SK-N-SH (cell line): ENCODE measurements at regions not wholly inside any gene's neighbourhood (a gene's known extent, or its start where the extent isn't known, plus 50 kb on each side); places are given as distances from the start of the nearest gene placed in this dataset.

Experiments
- CTCF ChIA-PET: fragments of 300-600, 350-600 bp; formaldehyde crosslinking; extraction: SDS; loops from one replicate; lab custom pipeline; 2021; lab: Yijun Ruan, JAX
- POLR2A ChIA-PET: fragments of 350-600 bp; sonication (Branson Sonifier 250); formaldehyde crosslinking; extraction: SDS; loops from one replicate; lab custom pipeline; 2020; ENCODE audit warnings: antibody characterized with exemption, inconsistent platforms; lab: Yijun Ruan, JAX
- DNase-seq: peaks from one replicate; pipeline ENCODE4 v3.0.0; 2012
- H2AFZ ChIP-seq: fragments of 200-600 bp; sonication (generic); 2 replicates; pipeline ENCODE4 v1.8.1; 2016; ENCODE audit warnings: antibody characterized with exemption, mild to moderate bottlenecking, low read depth
- H3F3A ChIP-seq: fragments of 200-600 bp; sonication (generic); replicated peaks from 2 replicates; pipeline ENCODE3; 2016; ENCODE audit warnings: antibody characterized with exemption, mild to moderate bottlenecking; ENCODE audit not compliant: insufficient read depth
- H3K27ac ChIP-seq, 2 experiments: fragments of 200-500 bp in 1 of 2; fragments of 200-600 bp in 1 of 2; sonication (Bioruptor generic) in 1 of 2; sonication (generic), shearing (Covaris generic) in 1 of 2; 2 replicates each; pipeline versions ENCODE4 v1.5.1 to v1.6.1; 2014 to 2016; ENCODE audit warnings: low read depth in 2 of 2, inconsistent platforms in 1 of 2, low read length in 1 of 2, mild to moderate bottlenecking in 1 of 2, mixed read lengths in 1 of 2
- H3K27me3 ChIP-seq: fragments of 200-600 bp; sonication (generic), shearing (Covaris generic); 2 replicates; pipeline ENCODE4 v1.6.1; 2016; ENCODE audit warnings: mixed run types; ENCODE audit not compliant: insufficient read depth
- H3K36me3 ChIP-seq, 2 experiments: fragments of 200-500 bp in 1 of 2; fragments of 200-600 bp in 1 of 2; sonication (Bioruptor generic) in 1 of 2; sonication (generic) in 1 of 2; replicated peaks in 1 of 2; 2 replicates each; pipeline versions ENCODE3 to v1.5.1; 2014 to 2016; ENCODE audit warnings: low read length in 1 of 2, mild to moderate bottlenecking in 1 of 2; ENCODE audit not compliant: insufficient read depth in 2 of 2, control insufficient read depth in 1 of 2
- H3K4me1 ChIP-seq, 2 experiments: fragments of 200-500 bp in 1 of 2; fragments of 200-600 bp in 1 of 2; sonication (Bioruptor generic) in 1 of 2; sonication (generic), shearing (Covaris generic) in 1 of 2; 2 replicates each; pipeline versions ENCODE4 v1.5.1 to v1.6.1; 2014 to 2016; ENCODE audit warnings: low read depth in 1 of 2, low read length in 1 of 2, mixed run types in 1 of 2; ENCODE audit not compliant: insufficient read depth in 2 of 2, control insufficient read depth in 1 of 2
- H3K4me2 ChIP-seq: fragments of 200-600 bp; sonication (generic), shearing (Covaris generic); 2 replicates; pipeline ENCODE4 v1.6.1; 2017; ENCODE audit warnings: mixed run types
- H3K4me3 ChIP-seq, 2 experiments: fragments of 200-500 bp in 1 of 2; fragments of 200-600 bp in 1 of 2; sonication (Bioruptor generic) in 1 of 2; sonication (generic), shearing (Covaris generic) in 1 of 2; 2 replicates each; pipeline versions ENCODE4 v1.5.1 to v1.8.1; 2014 to 2016; ENCODE audit warnings: low read depth in 2 of 2, inconsistent platforms in 1 of 2, low read length in 1 of 2, mild to moderate bottlenecking in 1 of 2, mixed read lengths in 1 of 2, moderate library complexity in 1 of 2
- H3K79me2 ChIP-seq: fragments of 200-600 bp; sonication (generic); 2 replicates; pipeline ENCODE4 v1.8.1; 2017; ENCODE audit warnings: mild to moderate bottlenecking; ENCODE audit not compliant: insufficient read depth
- H3K9ac ChIP-seq: fragments of 200-600 bp; sonication (generic); 2 replicates; pipeline ENCODE4 v1.6.1; 2017; ENCODE audit warnings: mixed run types
- H3K9me2 ChIP-seq: fragments of 200-600 bp; sonication (generic); 2 replicates; pipeline ENCODE4 v1.6.1; 2017; ENCODE audit warnings: mixed run types
- H3K9me3 ChIP-seq: fragments of 200-600 bp; sonication (generic); 2 replicates; pipeline ENCODE4 v1.6.1; 2017; ENCODE audit warnings: mixed run types, mild to moderate bottlenecking, moderate library complexity
- H4K20me1 ChIP-seq: fragments of 200-600 bp; sonication (generic); 2 replicates; pipeline ENCODE4 v1.6.1; 2017; ENCODE audit warnings: mild to moderate bottlenecking, mixed run types; ENCODE audit not compliant: insufficient read depth
- ELF1 ChIP-seq: IDR thresholded peaks from 2 replicates; pipeline ENCODE4 v1.4.0; 2012
- EP300 ChIP-seq, 2 experiments: IDR thresholded peaks; 2 replicates each; pipeline versions ENCODE4 v1.4.0 to v1.6.1; 2012; ENCODE audit warnings: borderline replicate concordance in 1 of 2, low read depth in 1 of 2, low read length in 1 of 2
- FOXJ3 ChIP-seq: sonication (generic); formaldehyde crosslinking; IDR thresholded peaks from 2 replicates; pipeline ENCODE4 v1.5.1; 2020; ENCODE audit warnings: mild to moderate bottlenecking, missing genetic modification reagents
- NFIC ChIP-seq: IDR thresholded peaks from 2 replicates; pipeline ENCODE4 v1.4.0; 2012; ENCODE audit warnings: borderline replicate concordance
- POLR2AphosphoS5 ChIP-seq: IDR thresholded peaks from 2 replicates; pipeline ENCODE4 v1.6.1; 2012; ENCODE audit warnings: low read depth, low read length
- RAD21 ChIP-seq: IDR thresholded peaks from 2 replicates; pipeline ENCODE4 v1.6.1; 2012; ENCODE audit warnings: mild to moderate bottlenecking, low read length
- TAF1 ChIP-seq: IDR thresholded peaks from 2 replicates; pipeline ENCODE4 v1.6.1; 2012; ENCODE audit warnings: low read depth, mild to moderate bottlenecking, low read length, moderate library complexity, borderline replicate concordance
- TCF12 ChIP-seq: IDR thresholded peaks from 2 replicates; pipeline ENCODE4 v1.4.0; 2012
- TEAD4 ChIP-seq: IDR thresholded peaks from 2 replicates; pipeline ENCODE4 v1.4.0; 2012; ENCODE audit warnings: mild to moderate bottlenecking, borderline replicate concordance; ENCODE audit not compliant: insufficient read depth
- WGBS: methylation state at CpG from one replicate; pipeline ENCODE4 v1.1.6; 2017; ENCODE audit warnings: low lambda C conversion rate; 5-methylcytosine and 5-hydroxymethylcytosine counted together
- TF ChIP-seq, protein P1 (sequence below): fragments of 200-600 bp; sonication (generic); IDR thresholded peaks from 2 replicates; pipeline ENCODE4 v1.6.1; 2017; ENCODE audit warnings: antibody characterized with exemption, mild to moderate bottlenecking, moderate library complexity
- TF ChIP-seq, protein P2 (sequence below): IDR thresholded peaks from 2 replicates; pipeline ENCODE4 v1.4.0; 2012; ENCODE audit warnings: low read depth
- TF ChIP-seq, protein P3 (sequence below): IDR thresholded peaks from 2 replicates; pipeline ENCODE4; 2012
- TF ChIP-seq, protein P4 (sequence below): IDR thresholded peaks from 2 replicates; pipeline ENCODE4 v1.4.0; 2012; ENCODE audit warnings: low read depth, borderline replicate concordance
- TF ChIP-seq, protein P5 (sequence below): fragments of 150-350 bp; IDR thresholded peaks from 2 replicates; pipeline ENCODE4 v1.6.1; 2017; ENCODE audit warnings: antibody characterized with exemption, low read length, low read depth, borderline replicate concordance

DNA sequence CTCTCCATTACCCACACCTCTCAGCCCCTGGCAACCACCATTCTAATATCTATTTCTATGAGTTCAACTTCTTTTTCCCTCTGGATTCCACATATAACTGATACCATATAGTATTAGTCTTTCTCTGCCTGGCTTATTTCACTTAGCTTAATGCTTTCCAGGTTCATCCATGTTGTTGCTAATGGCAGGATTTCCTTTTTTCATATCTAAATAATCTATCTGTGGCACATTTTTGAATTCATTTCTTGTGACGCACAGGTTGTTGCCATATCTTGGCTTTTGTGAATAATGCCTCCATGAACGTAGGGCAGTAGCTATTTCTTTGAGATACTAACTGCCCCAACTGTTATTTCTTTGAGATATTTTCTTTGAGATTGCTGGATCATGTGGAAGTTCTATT lies 235.6 kb downstream of the SPRY2 start:
- no peaks in the 10 kb centered on the region for H4K20me1 ChIP-seq
- H2AFZ ChIP-seq: no peak overlapping the region
- H3K27me3 ChIP-seq: no peaks in the 10 kb centered on the region
- no peaks in the 10 kb centered on the region for H3K9me3 ChIP-seq
- ChIA-PET POLR2A (no interaction called here), CTCF (interaction anchor here (0.8 kb wide), 1 partner anchor 16 kb away, joined by 3 read pairs; no protein-coding TSS in a partner anchor)
- TF ChIP-seq RAD21 (no peak), FOXJ3 (CRISPR knock-in tag) (no peak), EP300 (IDR thresholded peaks at IDR 0.05; ENCODE audit: borderline replicate concordance in 1 of 2, low read depth in 1 of 2, low read length in 1 of 2) (peak in 1 of 2 experiments; percentile 49; a peak in 1 of 4 replicates), TCF12 (peak; percentile 80), TAF1 (no peak), NFIC (peak; percentile 44; the same call in 1 of the 2 replicates)
- TF ChIP-seq, protein P1, sequence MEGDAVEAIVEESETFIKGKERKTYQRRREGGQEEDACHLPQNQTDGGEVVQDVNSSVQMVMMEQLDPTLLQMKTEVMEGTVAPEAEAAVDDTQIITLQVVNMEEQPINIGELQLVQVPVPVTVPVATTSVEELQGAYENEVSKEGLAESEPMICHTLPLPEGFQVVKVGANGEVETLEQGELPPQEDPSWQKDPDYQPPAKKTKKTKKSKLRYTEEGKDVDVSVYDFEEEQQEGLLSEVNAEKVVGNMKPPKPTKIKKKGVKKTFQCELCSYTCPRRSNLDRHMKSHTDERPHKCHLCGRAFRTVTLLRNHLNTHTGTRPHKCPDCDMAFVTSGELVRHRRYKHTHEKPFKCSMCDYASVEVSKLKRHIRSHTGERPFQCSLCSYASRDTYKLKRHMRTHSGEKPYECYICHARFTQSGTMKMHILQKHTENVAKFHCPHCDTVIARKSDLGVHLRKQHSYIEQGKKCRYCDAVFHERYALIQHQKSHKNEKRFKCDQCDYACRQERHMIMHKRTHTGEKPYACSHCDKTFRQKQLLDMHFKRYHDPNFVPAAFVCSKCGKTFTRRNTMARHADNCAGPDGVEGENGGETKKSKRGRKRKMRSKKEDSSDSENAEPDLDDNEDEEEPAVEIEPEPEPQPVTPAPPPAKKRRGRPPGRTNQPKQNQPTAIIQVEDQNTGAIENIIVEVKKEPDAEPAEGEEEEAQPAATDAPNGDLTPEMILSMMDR: no peak
- no peak for DNase-seq
- no peak overlapping the region for H3K4me2 ChIP-seq
- WGBS: 57% methylated on average over 2 of the region's 2 CpGs
- H3K36me3 ChIP-seq: no peaks in the 10 kb centered on the region
- no peak overlapping the region for H3K27ac ChIP-seq
- H3K9me2 ChIP-seq: no peaks in the 10 kb centered on the region
- no peaks in the 10 kb centered on the region; a peak in 2 of 4 replicates for H3K4me1 ChIP-seq
- H3F3A ChIP-seq: no peaks in the 10 kb centered on the region
- no peaks in the 10 kb centered on the region for H3K79me2 ChIP-seq
- H3K9ac ChIP-seq: no peak overlapping the region
- H3K4me3 ChIP-seq: no peak overlapping the region

DNA sequence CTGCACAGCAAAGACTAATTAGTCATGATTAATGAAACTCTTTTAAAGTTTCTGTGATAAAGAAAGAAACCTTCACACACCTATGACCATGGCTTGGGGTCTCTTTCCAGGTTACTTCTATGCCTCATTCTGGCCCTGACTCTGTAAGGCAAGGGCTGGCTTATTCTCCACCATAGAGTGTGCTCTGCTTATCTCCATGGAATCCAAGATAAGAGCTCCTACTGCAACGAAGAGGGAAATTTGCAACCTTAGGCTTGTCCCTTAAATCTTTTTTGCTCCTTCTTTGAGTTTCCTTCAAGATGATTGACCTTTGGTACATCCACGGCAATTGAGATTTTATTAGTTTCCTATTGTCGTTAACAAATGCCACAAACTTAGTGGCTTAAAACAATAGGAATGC lies 239.9 kb downstream of the SPRY2 start:
- no peak overlapping the region for H3K9ac ChIP-seq
- H3K9me3 ChIP-seq: no peaks in the 10 kb centered on the region
- no peaks in the 10 kb centered on the region; a peak in 2 of 4 replicates for H3K4me1 ChIP-seq
- no peaks in the 10 kb centered on the region for H3F3A ChIP-seq
- H3K4me3 ChIP-seq: no peak overlapping the region
- TF ChIP-seq, protein P2, sequence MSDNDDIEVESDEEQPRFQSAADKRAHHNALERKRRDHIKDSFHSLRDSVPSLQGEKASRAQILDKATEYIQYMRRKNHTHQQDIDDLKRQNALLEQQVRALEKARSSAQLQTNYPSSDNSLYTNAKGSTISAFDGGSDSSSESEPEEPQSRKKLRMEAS: no peak
- TF ChIP-seq TEAD4 (no peak), ELF1 (no peak), POLR2AphosphoS5 (no peak), RAD21 (no peak), TCF12 (no peak)
- TF ChIP-seq, protein P3, sequence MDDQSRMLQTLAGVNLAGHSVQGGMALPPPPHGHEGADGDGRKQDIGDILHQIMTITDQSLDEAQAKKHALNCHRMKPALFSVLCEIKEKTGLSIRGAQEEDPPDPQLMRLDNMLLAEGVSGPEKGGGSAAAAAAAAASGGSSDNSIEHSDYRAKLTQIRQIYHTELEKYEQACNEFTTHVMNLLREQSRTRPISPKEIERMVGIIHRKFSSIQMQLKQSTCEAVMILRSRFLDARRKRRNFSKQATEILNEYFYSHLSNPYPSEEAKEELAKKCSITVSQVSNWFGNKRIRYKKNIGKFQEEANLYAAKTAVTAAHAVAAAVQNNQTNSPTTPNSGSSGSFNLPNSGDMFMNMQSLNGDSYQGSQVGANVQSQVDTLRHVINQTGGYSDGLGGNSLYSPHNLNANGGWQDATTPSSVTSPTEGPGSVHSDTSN: no peak
- TF ChIP-seq, protein P4, sequence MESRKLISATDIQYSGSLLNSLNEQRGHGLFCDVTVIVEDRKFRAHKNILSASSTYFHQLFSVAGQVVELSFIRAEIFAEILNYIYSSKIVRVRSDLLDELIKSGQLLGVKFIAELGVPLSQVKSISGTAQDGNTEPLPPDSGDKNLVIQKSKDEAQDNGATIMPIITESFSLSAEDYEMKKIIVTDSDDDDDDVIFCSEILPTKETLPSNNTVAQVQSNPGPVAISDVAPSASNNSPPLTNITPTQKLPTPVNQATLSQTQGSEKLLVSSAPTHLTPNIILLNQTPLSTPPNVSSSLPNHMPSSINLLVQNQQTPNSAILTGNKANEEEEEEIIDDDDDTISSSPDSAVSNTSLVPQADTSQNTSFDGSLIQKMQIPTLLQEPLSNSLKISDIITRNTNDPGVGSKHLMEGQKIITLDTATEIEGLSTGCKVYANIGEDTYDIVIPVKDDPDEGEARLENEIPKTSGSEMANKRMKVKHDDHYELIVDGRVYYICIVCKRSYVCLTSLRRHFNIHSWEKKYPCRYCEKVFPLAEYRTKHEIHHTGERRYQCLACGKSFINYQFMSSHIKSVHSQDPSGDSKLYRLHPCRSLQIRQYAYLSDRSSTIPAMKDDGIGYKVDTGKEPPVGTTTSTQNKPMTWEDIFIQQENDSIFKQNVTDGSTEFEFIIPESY: no peak
- TF ChIP-seq, protein P5, sequence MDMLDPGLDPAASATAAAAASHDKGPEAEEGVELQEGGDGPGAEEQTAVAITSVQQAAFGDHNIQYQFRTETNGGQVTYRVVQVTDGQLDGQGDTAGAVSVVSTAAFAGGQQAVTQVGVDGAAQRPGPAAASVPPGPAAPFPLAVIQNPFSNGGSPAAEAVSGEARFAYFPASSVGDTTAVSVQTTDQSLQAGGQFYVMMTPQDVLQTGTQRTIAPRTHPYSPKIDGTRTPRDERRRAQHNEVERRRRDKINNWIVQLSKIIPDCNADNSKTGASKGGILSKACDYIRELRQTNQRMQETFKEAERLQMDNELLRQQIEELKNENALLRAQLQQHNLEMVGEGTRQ: no peak
- H3K27me3 ChIP-seq: no peaks in the 10 kb centered on the region
- H4K20me1 ChIP-seq: no peaks in the 10 kb centered on the region
- 85% methylated on average over 3 of the region's 3 CpGs for whole genome bisulfite sequencing
- DNase-seq: no peak
- ChIA-PET POLR2A (no interaction called here), CTCF (no interaction called here)
- H3K79me2 ChIP-seq: no peaks in the 10 kb centered on the region
- H2AFZ ChIP-seq: no peak overlapping the region
- H3K27ac ChIP-seq: peak overlapping the region in 1 of 2 experiments; percentile 28; a peak in 3 of 4 replicates
- H3K9me2 ChIP-seq: no peaks in the 10 kb centered on the region
- H3K4me2 ChIP-seq: no peak overlapping the region
- no peaks in the 10 kb centered on the region for H3K36me3 ChIP-seq
